Kasumi-1 (cell line): ENCODE measurements at regions not wholly inside any gene's neighbourhood (a gene's known extent, or its start where the extent isn't known, plus 50 kb on each side); places are given as distances from the start of the nearest gene placed in this dataset.

Experiments used
- DNase-seq, 2 experiments: peaks; one replicate each; lab custom pipeline; 2025; lab: John Stamatoyannopoulos, UW

DNA sequence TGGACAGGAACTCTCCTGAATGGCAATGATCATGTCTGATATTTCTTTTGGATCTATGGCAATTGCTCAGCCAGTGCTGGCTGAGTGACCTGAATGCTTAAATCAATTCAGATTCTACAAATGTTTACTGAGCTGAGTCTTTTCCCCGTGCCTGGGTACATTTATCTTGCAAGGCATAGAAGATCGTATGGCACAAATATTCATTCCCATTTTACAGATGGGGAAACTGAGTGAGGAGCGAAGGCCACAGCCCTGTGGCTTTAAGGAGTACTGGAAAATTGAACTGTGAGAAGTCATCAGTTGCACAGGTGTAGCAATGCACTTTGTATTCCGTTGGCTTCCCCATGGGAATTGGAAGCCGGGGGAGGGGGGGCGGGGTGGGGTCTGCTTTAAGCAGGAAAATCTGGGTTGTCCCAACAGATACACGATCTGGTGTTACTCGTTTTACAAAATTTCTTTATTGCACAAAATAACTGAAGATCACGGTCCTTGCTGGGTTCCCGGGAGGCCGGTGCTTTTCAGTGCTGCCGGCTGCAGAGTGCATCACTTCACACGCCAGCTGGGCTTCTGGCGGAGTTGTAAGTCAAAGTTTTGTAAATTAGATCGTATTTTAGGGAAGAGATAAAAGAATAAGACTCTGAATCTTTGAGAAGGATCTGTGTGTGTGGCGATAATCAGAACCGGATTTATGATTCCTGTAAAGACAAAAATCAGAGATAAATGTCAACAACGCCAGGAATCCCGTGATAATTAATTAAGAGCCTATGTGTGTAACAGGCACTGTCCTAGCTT, 75.0 kb upstream of the MAP1LC3B2 start:
- no peak for DNase-seq

DNA sequence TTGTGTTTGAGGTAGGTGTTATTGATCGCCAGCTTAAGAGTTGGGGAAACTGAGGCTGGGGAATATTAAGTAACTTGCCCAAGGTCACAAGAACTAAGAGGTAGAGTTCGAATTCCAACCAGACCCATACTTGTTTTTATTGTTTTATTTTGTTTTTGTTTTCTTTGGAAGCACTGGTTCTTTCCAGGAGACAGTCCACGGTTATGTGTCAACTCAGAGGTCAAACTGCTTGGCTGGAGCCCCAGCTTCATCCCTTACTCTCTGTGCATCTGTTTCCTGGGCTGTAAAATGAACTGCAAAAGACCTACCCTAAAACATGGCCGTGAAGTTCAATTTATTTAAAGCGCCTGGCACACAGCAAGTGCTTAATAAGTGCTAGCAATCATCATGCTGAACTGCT, 74.4 kb upstream of the MAP1LC3B2 start:
- DNase-seq: no peak

DNA sequence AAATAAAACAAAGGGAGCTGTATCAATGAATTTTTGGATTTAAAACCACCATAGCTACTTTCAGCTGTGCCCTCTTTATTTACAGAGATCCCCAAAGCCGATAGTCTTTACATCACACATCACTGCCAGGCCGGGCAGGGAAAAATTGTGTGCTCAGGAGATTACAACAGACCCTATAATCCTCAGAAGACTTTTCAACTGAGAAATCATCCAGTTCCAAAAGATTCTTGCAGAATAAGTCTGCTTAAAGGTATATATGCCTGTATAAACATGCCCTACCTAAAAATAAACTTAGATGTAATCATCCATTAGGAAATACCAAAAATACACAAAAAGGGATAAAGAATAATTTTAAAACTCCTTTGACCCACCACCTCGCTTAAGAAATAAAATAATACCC, 70.1 kb upstream of the MAP1LC3B2 start:
- DNase-seq: no peak

DNA sequence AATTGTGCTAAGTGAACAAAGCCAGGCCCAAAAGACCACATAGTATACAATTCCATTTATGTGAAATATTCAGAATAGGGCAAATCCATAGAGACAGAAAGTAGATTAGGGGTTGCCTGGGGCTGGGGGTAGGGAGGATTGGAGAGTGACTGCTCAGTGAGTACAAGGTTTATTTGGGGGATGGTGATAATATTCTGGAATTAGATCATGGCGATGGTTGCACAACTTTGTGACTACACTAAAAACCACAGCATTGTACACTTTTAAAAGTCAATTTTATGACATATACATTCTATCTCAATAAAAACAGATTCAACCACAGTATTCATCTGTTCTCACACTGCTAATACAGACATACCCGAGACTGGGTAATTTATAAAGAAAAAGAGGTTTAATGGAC, 68.7 kb upstream of the MAP1LC3B2 start:
- DNase-seq: no peak

DNA sequence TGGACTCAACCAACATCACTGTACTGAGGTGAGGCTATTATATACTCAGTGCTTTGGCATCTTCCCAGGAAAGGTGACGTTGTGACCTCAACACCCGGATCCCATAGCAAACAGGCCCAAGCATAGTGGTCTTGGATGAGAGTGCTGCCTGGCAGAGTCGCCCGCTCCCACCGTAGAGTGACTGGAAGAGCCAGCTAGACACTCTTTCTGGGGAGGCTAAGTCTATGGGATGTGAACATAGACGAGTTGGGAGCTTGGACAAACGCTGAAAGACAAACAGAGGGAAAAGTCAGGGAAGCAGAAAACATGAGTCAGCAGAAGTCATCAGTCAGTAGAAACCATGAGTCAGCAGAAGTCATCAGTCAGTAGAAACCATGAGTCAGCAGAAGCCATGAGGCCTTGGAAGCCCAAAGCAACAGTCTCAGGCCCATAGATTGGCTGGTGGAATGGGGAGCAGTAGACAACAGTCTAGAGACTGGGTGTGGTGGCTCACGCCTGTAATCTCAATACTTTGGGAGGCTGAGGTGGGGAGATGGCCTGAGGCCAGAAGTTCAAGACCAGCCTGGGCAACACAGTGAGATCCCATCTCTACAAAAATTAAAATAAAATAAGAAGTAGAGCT, 66.4 kb upstream of the MAP1LC3B2 start:
- DNase-seq: no peak

DNA sequence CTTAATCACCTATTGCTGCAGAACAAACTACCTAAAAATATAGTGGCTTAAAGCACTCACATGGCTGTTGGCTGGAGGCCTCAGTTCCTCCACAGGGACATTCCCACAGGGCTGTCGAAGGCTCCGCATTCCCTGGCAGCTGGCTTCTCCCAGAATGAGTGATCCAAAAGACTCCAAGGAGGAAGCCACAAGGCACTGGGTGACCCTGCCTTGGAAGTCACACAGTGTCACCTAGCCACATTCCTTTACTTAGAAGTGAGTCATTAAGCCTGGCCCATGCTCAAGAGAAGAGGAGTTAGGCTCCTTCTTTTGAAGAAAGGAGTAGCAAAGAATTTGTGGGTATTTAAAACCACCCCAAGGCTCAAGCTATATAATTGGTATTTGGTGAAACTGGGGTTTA, 63.9 kb upstream of the MAP1LC3B2 start:
- no peak for DNase-seq

DNA sequence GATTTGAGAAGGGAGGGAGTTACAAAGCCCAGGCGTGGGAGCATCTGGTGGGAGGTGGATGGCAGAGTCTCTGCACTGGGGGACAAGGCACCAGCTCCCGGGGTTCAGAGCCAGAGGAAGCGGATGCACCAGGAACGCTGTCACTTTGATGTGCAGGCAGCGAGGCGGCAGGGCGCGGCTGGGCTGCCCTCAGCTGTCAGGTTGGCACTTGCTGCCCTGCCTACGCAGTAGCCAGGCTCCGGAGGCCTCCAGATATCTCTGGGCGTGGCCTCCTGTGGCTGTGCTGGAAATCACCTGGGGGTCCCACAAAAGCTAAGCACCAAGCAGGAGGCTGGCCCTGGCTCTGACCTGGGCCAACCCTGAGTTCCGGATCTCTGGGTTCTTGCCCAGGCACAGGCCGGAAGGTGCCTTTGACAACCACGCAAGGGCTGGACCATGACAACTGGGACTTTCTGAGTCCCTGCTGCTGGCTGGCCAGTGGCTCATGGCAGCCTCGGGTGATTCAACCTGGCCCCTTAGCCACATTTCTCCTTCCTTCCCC, 62.1 kb upstream of the MAP1LC3B2 start:
- no peak for DNase-seq

DNA sequence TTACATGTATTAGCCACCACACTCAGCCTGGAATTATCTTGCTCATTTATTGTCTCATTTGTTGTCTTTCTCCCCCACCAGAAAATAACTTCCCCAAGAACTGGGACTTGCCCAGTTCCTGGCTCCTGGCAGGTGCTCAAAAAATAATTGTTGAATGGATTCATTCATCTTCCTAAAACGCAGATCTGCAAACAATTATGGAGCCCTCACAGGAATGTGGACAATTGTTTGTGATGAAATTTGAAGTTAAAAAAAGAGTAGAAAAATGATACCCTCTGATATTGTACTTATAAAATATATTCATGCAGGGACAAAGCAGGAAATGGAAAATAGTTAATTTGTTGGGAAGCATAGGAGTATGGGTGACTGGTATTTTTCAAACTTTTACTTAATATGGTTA, 60.7 kb upstream of the MAP1LC3B2 start:
- DNase-seq: no peak

DNA sequence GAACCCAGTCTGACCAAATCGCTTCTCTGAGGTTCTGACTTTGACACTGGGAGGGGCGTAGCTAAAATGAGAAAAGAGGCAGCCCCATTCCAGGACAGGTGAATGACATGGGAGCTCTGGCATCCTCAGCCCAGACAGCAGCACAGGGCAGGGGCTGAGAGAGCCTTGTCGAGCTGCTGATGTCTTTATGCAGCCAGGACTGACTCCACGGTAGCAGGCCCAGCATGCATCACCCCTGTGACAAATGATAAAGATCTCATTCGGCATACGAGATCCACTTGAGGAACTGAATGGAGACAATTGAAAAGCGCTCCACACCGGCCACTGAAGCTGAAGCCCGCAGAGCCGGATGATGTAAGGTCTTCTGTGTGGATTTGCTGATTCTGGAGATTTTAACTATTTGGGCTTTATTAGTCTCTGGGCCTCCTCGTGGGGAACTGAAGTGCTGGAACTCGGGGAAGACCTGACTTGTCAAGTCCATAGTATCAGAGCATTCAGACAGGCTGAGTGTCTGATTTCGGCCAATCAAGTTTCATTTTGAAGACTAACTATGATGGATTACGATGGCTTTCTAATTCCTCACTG, 56.9 kb upstream of the MAP1LC3B2 start:
- DNase-seq: no peak

DNA sequence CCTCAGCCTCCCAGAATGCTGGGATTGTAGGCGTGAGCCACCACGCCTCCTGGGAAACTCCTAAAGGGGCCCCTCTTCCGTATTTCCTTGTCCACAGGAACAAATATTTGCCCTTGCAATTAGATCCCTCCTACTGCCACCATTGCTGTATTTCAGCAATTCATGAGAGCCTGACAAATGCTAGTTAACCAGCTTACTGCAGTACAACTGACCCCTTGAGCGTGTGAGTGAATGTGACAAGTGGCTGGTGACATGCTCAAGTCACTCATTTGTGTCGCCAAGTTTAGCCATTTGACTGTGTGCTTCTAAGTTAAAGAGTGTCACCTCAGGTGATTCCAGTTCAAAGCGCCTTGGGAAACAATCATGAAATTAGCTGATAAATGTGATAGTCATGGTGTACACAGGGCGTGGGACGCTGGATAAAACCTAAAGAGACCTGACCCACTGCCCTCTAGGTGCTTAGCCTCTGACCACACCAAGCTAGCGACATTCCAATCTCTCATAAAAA, 56.1 kb upstream of the MAP1LC3B2 start:
- DNase-seq: no peak

DNA sequence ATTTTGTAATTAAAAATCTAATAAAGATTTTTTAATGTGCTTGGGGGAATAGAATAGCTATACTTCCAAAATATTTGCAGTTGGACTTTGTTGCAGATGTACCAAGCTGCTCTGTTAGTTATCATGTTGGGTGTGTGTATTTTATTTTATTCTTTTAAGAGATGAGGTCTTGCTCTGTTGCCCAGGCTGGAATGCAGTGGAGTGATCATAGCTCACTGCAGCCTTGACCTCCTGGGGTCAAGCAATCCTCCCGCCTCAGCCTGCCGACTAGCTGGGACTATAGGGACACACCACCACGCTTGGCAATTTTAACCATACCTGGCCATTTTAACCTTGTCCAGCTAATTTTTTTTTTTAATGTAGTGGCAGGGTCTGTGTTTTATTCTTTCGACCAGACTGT, 54.7 kb upstream of the MAP1LC3B2 start:
- DNase-seq: no peak

DNA sequence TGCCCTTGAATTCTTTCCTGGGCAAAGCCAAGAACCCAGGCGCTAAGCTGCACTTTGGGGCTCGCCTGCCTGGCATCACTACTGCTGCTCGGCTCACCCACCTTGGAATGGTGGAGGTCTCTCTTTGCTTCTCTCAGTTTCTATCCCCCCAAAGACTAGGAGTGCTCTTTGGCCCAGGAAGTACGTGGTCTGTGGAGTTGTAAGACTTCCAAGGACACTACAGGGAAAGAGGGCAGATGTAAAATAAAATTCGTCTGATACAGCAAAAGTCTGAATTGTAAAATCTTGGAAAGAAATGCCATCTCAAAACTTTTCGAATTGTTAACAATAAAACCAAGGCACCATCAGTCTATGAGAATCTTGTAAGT, 52.5 kb upstream of the MAP1LC3B2 start:
- no peak for DNase-seq

DNA sequence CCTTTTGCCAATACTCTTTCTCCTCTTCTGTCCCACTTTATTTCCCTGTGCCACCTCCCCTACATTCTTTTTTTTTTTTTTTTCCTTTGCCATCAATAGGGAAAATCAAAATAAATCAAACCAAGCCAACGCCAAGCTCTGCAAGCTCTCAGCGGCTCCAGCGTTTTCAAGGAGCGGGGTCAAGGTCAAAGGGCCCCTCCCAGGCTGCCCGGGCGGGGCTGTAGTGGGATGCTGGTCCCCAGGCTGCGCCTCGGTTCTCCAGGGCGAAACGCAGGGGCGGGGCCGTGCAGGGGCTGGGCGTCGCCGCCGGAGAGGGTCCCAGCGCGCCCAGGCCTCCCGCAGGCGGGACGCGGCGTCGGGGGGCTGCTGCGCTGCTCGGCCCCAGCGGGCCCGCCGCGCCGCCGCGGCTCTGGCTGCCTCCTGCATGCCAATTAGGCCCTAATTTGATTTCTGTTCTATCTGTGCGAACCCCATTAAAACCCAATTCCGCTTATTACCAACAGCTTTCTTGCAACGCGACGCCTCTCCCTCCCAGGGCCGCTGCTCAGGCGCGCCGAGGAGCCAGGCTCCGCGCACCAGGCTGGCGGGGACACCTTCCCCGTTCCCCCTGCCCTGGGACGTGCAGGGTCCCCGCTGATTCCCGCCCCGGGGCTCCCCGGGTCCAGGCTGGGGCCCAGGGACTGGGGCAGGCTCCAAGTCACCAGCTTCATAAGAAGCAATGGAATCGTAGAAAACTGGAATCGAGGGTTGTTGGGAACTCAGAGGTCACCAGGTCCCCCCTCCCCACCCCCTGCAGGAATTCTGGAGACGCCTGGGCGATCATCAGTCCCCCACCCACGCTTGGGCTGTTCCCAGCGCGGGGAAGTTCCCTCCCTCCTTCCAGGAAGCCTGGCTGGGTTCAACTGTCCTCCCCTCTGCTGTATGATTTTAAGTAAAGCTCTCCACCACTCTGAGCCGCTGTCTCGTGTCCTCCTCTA, 50.7 kb upstream of the MAP1LC3B2 start:
- no peak for DNase-seq
